Liver (tissue), 3 donors: ENCODE measurements at regions not wholly inside any gene's neighbourhood (a gene's known extent, or its start where the extent isn't known, plus 50 kb on each side); places are given as distances from the start of the nearest gene placed in this dataset.

Source experiments
- GABPA ChIP-seq, 2 donors: IDR thresholded peaks in 1 of 2; conservative IDR thresholded peaks in 1 of 2; 2 replicates each; pipeline ENCODE4 v1.6.1; 2016; ENCODE audit warnings: antibody characterized with exemption in 2 of 2, mild to moderate bottlenecking in 1 of 2, moderate library complexity in 1 of 2
- SP1 ChIP-seq: IDR thresholded peaks from 2 replicates; pipeline ENCODE4 v1.6.1; 2018; ENCODE audit warnings: antibody characterized with exemption, mild to moderate bottlenecking
- TAF1 ChIP-seq: conservative IDR thresholded peaks from 2 replicates; pipeline ENCODE4 v1.6.1; 2016; ENCODE audit warnings: antibody characterized with exemption, mild to moderate bottlenecking
- YY1 ChIP-seq: IDR thresholded peaks from 2 replicates; pipeline ENCODE4 v1.6.1; 2016; ENCODE audit warnings: antibody characterized with exemption, mild to moderate bottlenecking
- TF ChIP-seq, protein P1 (sequence below): IDR thresholded peaks from 2 replicates; pipeline ENCODE4 v1.6.1; 2016; ENCODE audit warnings: antibody characterized with exemption
- TF ChIP-seq, protein P2 (sequence below): fragments of 150-350 bp; IDR thresholded peaks from 2 replicates; pipeline ENCODE4 v1.5.1; 2017; ENCODE audit warnings: improper control_type of control experiment, low read depth, low read length; ENCODE audit not compliant: missing input control
- TF ChIP-seq, protein P3 (sequence below): IDR thresholded peaks from 2 replicates; pipeline ENCODE4 v1.6.1; 2016; ENCODE audit warnings: antibody characterized with exemption
- TF ChIP-seq, protein P4 (sequence below): IDR thresholded peaks from 2 replicates; pipeline ENCODE4 v1.6.1; 2016; ENCODE audit warnings: antibody characterized with exemption
- donor health status: healthy.
- donor health status: healthy.

DNA sequence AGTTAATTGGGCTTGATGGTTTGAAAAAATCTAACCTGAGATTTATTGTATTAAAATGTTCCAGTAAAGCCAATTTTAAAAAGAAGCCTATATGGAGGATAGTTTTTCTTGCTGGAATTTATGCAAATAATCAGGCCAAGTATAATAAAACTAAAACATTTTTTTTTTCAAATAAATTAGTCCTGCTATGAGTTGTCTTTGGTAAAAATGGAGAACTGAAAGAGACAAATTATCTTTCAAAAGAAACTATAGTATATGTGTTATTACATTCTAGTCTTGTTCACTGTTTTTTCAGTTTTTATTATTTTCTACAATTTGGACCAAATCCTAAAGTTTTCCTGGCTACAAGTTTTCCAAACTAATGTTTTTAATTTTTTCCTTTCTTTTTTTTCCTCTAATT, 468.9 kb downstream of the UQCRFS1 start:
- TF ChIP-seq, protein P1, sequence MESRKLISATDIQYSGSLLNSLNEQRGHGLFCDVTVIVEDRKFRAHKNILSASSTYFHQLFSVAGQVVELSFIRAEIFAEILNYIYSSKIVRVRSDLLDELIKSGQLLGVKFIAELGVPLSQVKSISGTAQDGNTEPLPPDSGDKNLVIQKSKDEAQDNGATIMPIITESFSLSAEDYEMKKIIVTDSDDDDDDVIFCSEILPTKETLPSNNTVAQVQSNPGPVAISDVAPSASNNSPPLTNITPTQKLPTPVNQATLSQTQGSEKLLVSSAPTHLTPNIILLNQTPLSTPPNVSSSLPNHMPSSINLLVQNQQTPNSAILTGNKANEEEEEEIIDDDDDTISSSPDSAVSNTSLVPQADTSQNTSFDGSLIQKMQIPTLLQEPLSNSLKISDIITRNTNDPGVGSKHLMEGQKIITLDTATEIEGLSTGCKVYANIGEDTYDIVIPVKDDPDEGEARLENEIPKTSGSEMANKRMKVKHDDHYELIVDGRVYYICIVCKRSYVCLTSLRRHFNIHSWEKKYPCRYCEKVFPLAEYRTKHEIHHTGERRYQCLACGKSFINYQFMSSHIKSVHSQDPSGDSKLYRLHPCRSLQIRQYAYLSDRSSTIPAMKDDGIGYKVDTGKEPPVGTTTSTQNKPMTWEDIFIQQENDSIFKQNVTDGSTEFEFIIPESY, result no peak
- TF ChIP-seq, protein P2, sequence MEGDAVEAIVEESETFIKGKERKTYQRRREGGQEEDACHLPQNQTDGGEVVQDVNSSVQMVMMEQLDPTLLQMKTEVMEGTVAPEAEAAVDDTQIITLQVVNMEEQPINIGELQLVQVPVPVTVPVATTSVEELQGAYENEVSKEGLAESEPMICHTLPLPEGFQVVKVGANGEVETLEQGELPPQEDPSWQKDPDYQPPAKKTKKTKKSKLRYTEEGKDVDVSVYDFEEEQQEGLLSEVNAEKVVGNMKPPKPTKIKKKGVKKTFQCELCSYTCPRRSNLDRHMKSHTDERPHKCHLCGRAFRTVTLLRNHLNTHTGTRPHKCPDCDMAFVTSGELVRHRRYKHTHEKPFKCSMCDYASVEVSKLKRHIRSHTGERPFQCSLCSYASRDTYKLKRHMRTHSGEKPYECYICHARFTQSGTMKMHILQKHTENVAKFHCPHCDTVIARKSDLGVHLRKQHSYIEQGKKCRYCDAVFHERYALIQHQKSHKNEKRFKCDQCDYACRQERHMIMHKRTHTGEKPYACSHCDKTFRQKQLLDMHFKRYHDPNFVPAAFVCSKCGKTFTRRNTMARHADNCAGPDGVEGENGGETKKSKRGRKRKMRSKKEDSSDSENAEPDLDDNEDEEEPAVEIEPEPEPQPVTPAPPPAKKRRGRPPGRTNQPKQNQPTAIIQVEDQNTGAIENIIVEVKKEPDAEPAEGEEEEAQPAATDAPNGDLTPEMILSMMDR, result no peak
- TF ChIP-seq TAF1 (no peak), GABPA (IDR thresholded peaks at IDR 0.05 in 1 of 2, conservative IDR thresholded peaks at IDR 0.05 in 1 of 2) (no peak), SP1 (no peak), YY1 (no peak)
- TF ChIP-seq, protein P3, sequence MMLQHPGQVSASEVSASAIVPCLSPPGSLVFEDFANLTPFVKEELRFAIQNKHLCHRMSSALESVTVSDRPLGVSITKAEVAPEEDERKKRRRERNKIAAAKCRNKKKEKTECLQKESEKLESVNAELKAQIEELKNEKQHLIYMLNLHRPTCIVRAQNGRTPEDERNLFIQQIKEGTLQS, result no peak
- TF ChIP-seq, protein P4, sequence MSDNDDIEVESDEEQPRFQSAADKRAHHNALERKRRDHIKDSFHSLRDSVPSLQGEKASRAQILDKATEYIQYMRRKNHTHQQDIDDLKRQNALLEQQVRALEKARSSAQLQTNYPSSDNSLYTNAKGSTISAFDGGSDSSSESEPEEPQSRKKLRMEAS, result no peak
